ENCODE measurements at regions not wholly inside any gene's neighbourhood (a gene's known extent, or its start where the extent isn't known, plus 50 kb on each side); places are given as distances from the start of the nearest gene placed in this dataset.

DNA sequence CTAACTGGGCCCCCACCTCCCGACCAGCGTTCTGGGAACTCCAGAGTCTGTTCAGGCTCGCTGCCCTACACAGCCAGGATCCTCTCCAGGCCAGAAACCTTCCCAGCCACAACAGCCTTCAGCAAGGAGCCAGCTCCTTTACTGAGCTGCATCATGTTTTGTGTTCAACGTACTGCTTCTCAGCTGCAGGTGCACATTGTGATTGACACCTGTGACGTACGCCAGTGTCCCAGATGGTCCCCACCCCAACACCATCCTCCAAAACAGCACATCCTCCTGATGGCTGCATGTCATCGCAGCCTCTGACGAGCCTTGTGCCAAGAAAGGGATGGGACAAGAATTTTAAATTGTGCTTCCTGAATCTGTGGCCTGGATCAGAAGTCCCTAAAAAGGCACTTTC is 117.5 kb downstream of the SPATA19 start:
- no peak for TF ChIP-seq CTCF (IDR thresholded peaks at IDR 0.05 in 2 of 3, conservative IDR thresholded peaks at IDR 0.05 in 1 of 3; ENCODE audit: insufficient read depth in 2 of 3, low read depth in 1 of 3, low read length in 3 of 3)
- TF ChIP-seq ZNF644 (tag; IDR thresholded peaks at IDR 0.05; ENCODE audit: low read depth), result no peak
- TF ChIP-seq, protein P1, sequence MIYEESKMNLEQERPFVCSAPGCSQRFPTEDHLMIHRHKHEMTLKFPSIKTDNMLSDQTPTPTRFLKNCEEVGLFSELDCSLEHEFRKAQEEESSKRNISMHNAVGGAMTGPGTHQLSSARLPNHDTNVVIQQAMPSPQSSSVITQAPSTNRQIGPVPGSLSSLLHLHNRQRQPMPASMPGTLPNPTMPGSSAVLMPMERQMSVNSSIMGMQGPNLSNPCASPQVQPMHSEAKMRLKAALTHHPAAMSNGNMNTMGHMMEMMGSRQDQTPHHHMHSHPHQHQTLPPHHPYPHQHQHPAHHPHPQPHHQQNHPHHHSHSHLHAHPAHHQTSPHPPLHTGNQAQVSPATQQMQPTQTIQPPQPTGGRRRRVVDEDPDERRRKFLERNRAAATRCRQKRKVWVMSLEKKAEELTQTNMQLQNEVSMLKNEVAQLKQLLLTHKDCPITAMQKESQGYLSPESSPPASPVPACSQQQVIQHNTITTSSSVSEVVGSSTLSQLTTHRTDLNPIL (CRISPR knock-in tag; IDR thresholded peaks at IDR 0.05), result no peak
